SU-DHL-6 (cell line): ENCODE measurements at regions not wholly inside any gene's neighbourhood (a gene's known extent, or its start where the extent isn't known, plus 50 kb on each side); places are given as distances from the start of the nearest gene placed in this dataset.

Experiments
- H2AFZ ChIP-seq: fragments of 200-600 bp; sonication (generic); 2 replicates; pipeline ENCODE4 v1.6.1; 2014; ENCODE audit warnings: low read depth, mild to moderate bottlenecking, moderate library complexity, mixed read lengths, antibody characterized with exemption, low read length; ENCODE audit not compliant: severe bottlenecking
- H3F3A ChIP-seq: fragments of 200-600 bp; shearing (Covaris generic); 2 replicates; pipeline ENCODE4 v1.6.0; 2016; ENCODE audit warnings: antibody characterized with exemption, mild to moderate bottlenecking; ENCODE audit not compliant: insufficient read depth
- H3K27ac ChIP-seq: fragments of 200-600 bp; sonication (generic); 2 replicates; pipeline ENCODE4 v1.5.1; 2016; ENCODE audit warnings: low read depth, mild to moderate bottlenecking, low read length, moderate library complexity, mixed read lengths
- H3K27me3 ChIP-seq: fragments of 200-600 bp; sonication (generic), shearing (Covaris generic); 2 replicates; pipeline ENCODE4 v1.6.0; 2014; ENCODE audit warnings: mild to moderate bottlenecking, low read length
- H3K36me3 ChIP-seq: fragments of 200-600 bp; sonication (generic); 2 replicates; pipeline ENCODE4 v1.6.1; 2014; ENCODE audit warnings: mild to moderate bottlenecking, low read length, mixed read lengths
- H3K4me2 ChIP-seq: fragments of 300-600, 200-600 bp; shearing (Covaris generic), sonication (generic); 2 replicates; pipeline ENCODE4 v1.6.0; 2014; ENCODE audit warnings: low read length, low read depth, mild to moderate bottlenecking; ENCODE audit not compliant: poor library complexity, severe bottlenecking
- H3K4me3 ChIP-seq: fragments of 200-600 bp; sonication (generic); 2 replicates; pipeline ENCODE4 v1.5.1; 2014; ENCODE audit warnings: antibody characterized with exemption, low read length, mild to moderate bottlenecking, mixed read lengths; ENCODE audit not compliant: insufficient read depth, poor library complexity, severe bottlenecking
- H3K79me2 ChIP-seq: fragments of 200-600 bp; sonication (generic); 2 replicates; pipeline ENCODE4 v1.6.1; 2014; ENCODE audit warnings: mild to moderate bottlenecking, low read length, moderate library complexity; ENCODE audit not compliant: insufficient read depth
- H3K9ac ChIP-seq: fragments of 200-600 bp; sonication (generic); 2 replicates; pipeline ENCODE4 v1.7.0; 2014; ENCODE audit warnings: mild to moderate bottlenecking, low read length
- H3K9me2 ChIP-seq: fragments of 200-600 bp; sonication (generic); replicated peaks from 2 replicates; pipeline ENCODE4 v1.6.1; 2014; ENCODE audit warnings: low read length; ENCODE audit not compliant: insufficient read depth
- H3K9me3 ChIP-seq: fragments of 200-600 bp; sonication (generic); 2 replicates; pipeline ENCODE4 v1.6.1; 2014; ENCODE audit warnings: low read length, mixed read lengths; ENCODE audit not compliant: insufficient read depth
- H4K20me1 ChIP-seq: fragments of 200-600 bp; sonication (generic); 2 replicates; pipeline ENCODE4 v1.6.1; 2014; ENCODE audit warnings: low read depth, mild to moderate bottlenecking, antibody characterized with exemption, low read length, moderate library complexity, mixed read lengths
- CTCF ChIP-seq: fragments of 200-600 bp; sonication (generic); IDR thresholded peaks from one replicate; pipeline ENCODE4 v1.5.1; 2017; ENCODE audit warnings: antibody characterized with exemption, mild to moderate bottlenecking, low read length, moderate library complexity; ENCODE audit not compliant: insufficient read depth, poor library complexity, severe bottlenecking
- EZH2phosphoT487 ChIP-seq: fragments of 200-600 bp; sonication (generic), shearing (Covaris generic); conservative IDR thresholded peaks from 2 replicates; pipeline ENCODE4 v1.6.1; 2018; ENCODE audit warnings: mild to moderate bottlenecking, antibody characterized with exemption, low read length, moderate library complexity, mixed read lengths

- Histone ChIP-seq H3K27ac (no peak overlapping the region), H2AFZ (no peak overlapping the region), H3K36me3 (no peaks in the 10 kb centered on the region), H4K20me1 (no peaks in the 10 kb centered on the region), H3K9me3 (no peaks in the 10 kb centered on the region), H3K79me2 (no peaks in the 10 kb centered on the region), H3K27me3 (no peaks in the 10 kb centered on the region), H3K9ac (no peak overlapping the region), H3K4me3 (no peak overlapping the region), H3K4me2 (no peak overlapping the region), H3F3A (no peaks in the 10 kb centered on the region), H3K9me2 (no peaks in the 10 kb centered on the region)
- TF ChIP-seq CTCF (no peak), EZH2phosphoT487 (no peak)
Observed at GRCh38 chr6:15796130-15796771, 133.4 kb upstream of the DTNBP1 start.

- TF ChIP-seq EZH2phosphoT487: no peak
- TF ChIP-seq CTCF: no peak
- H3K79me2 ChIP-seq: no peaks in the 10 kb centered on the region
- no peak overlapping the region for H3K27ac ChIP-seq
- no peaks in the 10 kb centered on the region for H4K20me1 ChIP-seq
- H3F3A ChIP-seq: no peaks in the 10 kb centered on the region
- no peak overlapping the region for H3K4me2 ChIP-seq
- no peaks in the 10 kb centered on the region for H3K9me3 ChIP-seq
- H3K9me2 ChIP-seq: no peaks in the 10 kb centered on the region
- no peak overlapping the region for H3K4me3 ChIP-seq
- H3K9ac ChIP-seq: no peak overlapping the region
- no peak overlapping the region for H2AFZ ChIP-seq
- no peaks in the 10 kb centered on the region for H3K36me3 ChIP-seq
- H3K27me3 ChIP-seq: no peaks in the 10 kb centered on the region
Observed at GRCh38 chr6:15793826-15794225, 131.0 kb upstream of the DTNBP1 start.

GRCh38 chr6:15793288-15793687 lies 130.5 kb upstream of the DTNBP1 start:
- no peaks in the 10 kb centered on the region for H3K36me3 ChIP-seq
- no peaks in the 10 kb centered on the region for H4K20me1 ChIP-seq
- H3K4me2 ChIP-seq: no peak overlapping the region
- H3K9me3 ChIP-seq: no peaks in the 10 kb centered on the region
- H3K4me3 ChIP-seq: no peak overlapping the region
- H3F3A ChIP-seq: no peaks in the 10 kb centered on the region
- TF ChIP-seq EZH2phosphoT487: no peak
- TF ChIP-seq CTCF: no peak
- H3K9me2 ChIP-seq: no peaks in the 10 kb centered on the region
- no peaks in the 10 kb centered on the region for H3K27me3 ChIP-seq
- no peak overlapping the region for H3K9ac ChIP-seq
- no peaks in the 10 kb centered on the region for H3K79me2 ChIP-seq
- no peak overlapping the region for H2AFZ ChIP-seq
- H3K27ac ChIP-seq: no peak overlapping the region
